ENCODE measurements at regions not wholly inside any gene's neighbourhood (a gene's known extent, or its start where the extent isn't known, plus 50 kb on each side); places are given as distances from the start of the nearest gene placed in this dataset.

DNA sequence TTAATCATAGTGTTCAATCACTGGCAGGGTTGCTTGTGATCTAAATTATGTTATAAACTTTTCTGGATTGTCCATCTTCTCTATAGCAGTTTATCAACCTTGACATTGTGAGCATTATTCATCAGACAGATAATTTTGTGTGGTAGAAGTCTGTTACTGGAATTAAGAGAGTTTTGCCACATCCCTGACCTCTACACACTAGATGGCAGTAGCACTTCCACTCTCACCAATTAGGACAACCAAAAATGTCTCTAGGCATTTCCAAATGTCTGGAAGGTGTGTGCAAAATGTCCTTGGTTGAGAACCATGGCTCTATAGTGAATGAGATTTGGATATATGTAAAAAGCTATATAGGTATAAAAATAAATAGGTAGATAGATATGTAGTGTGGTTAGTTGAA lies 324.1 kb upstream of the FAM47C start:
- Mint-ChIP-seq H3K9me3 (ENCODE audit: unreplicated experiment) (no peaks in the 10 kb centered on the region), H3K27me3 (ENCODE audit: unreplicated experiment) (no peaks in the 10 kb centered on the region), H3K4me1 (ENCODE audit: unreplicated experiment) (no peaks in the 10 kb centered on the region), H3K4me3 (ENCODE audit: unreplicated experiment) (no peak overlapping the region), H3K27ac (ENCODE audit: unreplicated experiment) (no peak overlapping the region), H3K36me3 (ENCODE audit: low read depth, unreplicated experiment) (no peaks in the 10 kb centered on the region)
- TF ChIP-seq, protein P1, sequence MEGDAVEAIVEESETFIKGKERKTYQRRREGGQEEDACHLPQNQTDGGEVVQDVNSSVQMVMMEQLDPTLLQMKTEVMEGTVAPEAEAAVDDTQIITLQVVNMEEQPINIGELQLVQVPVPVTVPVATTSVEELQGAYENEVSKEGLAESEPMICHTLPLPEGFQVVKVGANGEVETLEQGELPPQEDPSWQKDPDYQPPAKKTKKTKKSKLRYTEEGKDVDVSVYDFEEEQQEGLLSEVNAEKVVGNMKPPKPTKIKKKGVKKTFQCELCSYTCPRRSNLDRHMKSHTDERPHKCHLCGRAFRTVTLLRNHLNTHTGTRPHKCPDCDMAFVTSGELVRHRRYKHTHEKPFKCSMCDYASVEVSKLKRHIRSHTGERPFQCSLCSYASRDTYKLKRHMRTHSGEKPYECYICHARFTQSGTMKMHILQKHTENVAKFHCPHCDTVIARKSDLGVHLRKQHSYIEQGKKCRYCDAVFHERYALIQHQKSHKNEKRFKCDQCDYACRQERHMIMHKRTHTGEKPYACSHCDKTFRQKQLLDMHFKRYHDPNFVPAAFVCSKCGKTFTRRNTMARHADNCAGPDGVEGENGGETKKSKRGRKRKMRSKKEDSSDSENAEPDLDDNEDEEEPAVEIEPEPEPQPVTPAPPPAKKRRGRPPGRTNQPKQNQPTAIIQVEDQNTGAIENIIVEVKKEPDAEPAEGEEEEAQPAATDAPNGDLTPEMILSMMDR (IDR thresholded peaks at IDR 0.05; ENCODE audit: unreplicated experiment), result no peak
- DNase-seq (ENCODE audit: low spot score), result no peak

GRCh38 chrX:36721990-36722389 lies 286.2 kb upstream of the FAM47C start:
- DNase-seq (ENCODE audit: low spot score), result no peak
- Mint-ChIP-seq H3K27ac (ENCODE audit: unreplicated experiment) (no peak overlapping the region), H3K27me3 (ENCODE audit: unreplicated experiment) (peaks cover 3% of the 10 kb centered on the region), H3K4me3 (ENCODE audit: unreplicated experiment) (no peak overlapping the region), H3K9me3 (ENCODE audit: unreplicated experiment) (no peaks in the 10 kb centered on the region), H3K36me3 (ENCODE audit: low read depth, unreplicated experiment) (peaks cover 4% of the 10 kb centered on the region), H3K4me1 (ENCODE audit: unreplicated experiment) (no peaks in the 10 kb centered on the region)
- TF ChIP-seq, protein P1 (IDR thresholded peaks at IDR 0.05; ENCODE audit: unreplicated experiment), result no peak

- no peaks in the 10 kb centered on the region for H3K36me3 Mint-ChIP-seq (ENCODE audit: low read depth, unreplicated experiment)
- H3K4me1 Mint-ChIP-seq (ENCODE audit: unreplicated experiment), result no peaks in the 10 kb centered on the region
- no peak overlapping the region for H3K27ac Mint-ChIP-seq (ENCODE audit: unreplicated experiment)
- DNase-seq (ENCODE audit: low spot score), result no peak
- H3K27me3 Mint-ChIP-seq (ENCODE audit: unreplicated experiment), result peaks cover 2% of the 10 kb centered on the region
- H3K9me3 Mint-ChIP-seq (ENCODE audit: unreplicated experiment), result no peaks in the 10 kb centered on the region
- H3K4me3 Mint-ChIP-seq (ENCODE audit: unreplicated experiment), result no peak overlapping the region
- TF ChIP-seq, protein P1 (IDR thresholded peaks at IDR 0.05; ENCODE audit: unreplicated experiment), result no peak
Observed at GRCh38 chrX:36753602-36754001, 254.6 kb upstream of the FAM47C start.

DNA sequence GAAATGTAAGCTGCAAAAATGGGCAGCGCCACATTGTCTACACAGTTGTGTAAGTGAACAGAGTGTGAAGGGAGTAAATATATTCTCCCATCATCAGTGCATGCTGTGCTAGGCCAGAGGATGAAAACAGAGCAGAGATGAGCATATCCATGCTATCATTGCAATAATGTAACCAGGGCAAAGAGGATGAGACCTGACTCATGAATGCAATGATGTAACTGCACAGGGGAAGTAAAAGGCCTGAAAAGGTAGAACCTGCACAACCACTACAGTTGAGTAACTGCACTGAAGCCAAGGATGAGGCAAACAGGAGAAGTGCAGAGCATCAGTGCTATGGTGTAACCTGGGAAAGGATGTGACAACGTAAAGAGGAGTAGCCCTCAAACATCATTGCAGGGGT lies 220.4 kb upstream of the FAM47C start:
- TF ChIP-seq, protein P1 (IDR thresholded peaks at IDR 0.05; ENCODE audit: unreplicated experiment), result no peak
- H3K27me3 Mint-ChIP-seq (ENCODE audit: unreplicated experiment), result no peaks in the 10 kb centered on the region
- no peaks in the 10 kb centered on the region for H3K9me3 Mint-ChIP-seq (ENCODE audit: unreplicated experiment)
- no peak overlapping the region for H3K4me3 Mint-ChIP-seq (ENCODE audit: unreplicated experiment)
- no peaks in the 10 kb centered on the region for H3K4me1 Mint-ChIP-seq (ENCODE audit: unreplicated experiment)
- H3K27ac Mint-ChIP-seq (ENCODE audit: unreplicated experiment), result no peak overlapping the region
- DNase-seq (ENCODE audit: low spot score), result no peak
- H3K36me3 Mint-ChIP-seq (ENCODE audit: low read depth, unreplicated experiment), result no peaks in the 10 kb centered on the region

DNA sequence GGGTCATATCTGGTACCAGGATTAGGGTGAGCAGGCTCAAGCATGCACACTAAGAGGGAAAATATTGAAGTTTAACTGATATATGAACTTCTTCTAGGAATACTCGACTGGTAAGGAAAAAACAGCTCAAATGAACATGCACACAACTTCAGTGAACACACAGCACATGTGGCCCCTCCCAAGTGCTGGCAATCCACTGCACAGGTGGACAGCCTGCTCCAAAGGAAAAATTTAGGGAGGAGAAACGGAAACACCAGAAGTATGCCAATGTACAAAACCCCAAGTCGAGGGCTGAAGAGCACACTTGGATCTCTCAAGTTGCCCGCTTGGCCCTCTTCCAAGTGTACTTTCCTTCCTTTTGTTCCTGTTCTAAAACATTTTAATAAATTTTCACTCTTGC lies 205.0 kb upstream of the FAM47C start:
- no peak overlapping the region for H3K27ac Mint-ChIP-seq (ENCODE audit: unreplicated experiment)
- no peaks in the 10 kb centered on the region for H3K36me3 Mint-ChIP-seq (ENCODE audit: low read depth, unreplicated experiment)
- TF ChIP-seq, protein P1 (IDR thresholded peaks at IDR 0.05; ENCODE audit: unreplicated experiment), result no peak
- DNase-seq (ENCODE audit: low spot score), result no peak
- H3K4me1 Mint-ChIP-seq (ENCODE audit: unreplicated experiment), result no peaks in the 10 kb centered on the region
- no peaks in the 10 kb centered on the region for H3K27me3 Mint-ChIP-seq (ENCODE audit: unreplicated experiment)
- no peaks in the 10 kb centered on the region for H3K9me3 Mint-ChIP-seq (ENCODE audit: unreplicated experiment)
- H3K4me3 Mint-ChIP-seq (ENCODE audit: unreplicated experiment), result no peak overlapping the region
